H1 (cell line): ENCODE measurements at regions not wholly inside any gene's neighbourhood (a gene's known extent, or its start where the extent isn't known, plus 50 kb on each side); places are given as distances from the start of the nearest gene placed in this dataset.

ENCODE experiments used
- CTCF ChIA-PET: fragments of 300-600 bp; sonication (Branson Sonifier 250); formaldehyde crosslinking; loops from one replicate; lab custom pipeline; 2021; ENCODE audit not compliant: partially characterized antibody; lab: Charles Lee
- POLR2A ChIA-PET: fragments of 300-600 bp; sonication (Branson Sonifier 250); formaldehyde crosslinking; loops from one replicate; lab custom pipeline; 2021; ENCODE audit warnings: inconsistent platforms; ENCODE audit not compliant: partially characterized antibody; lab: Charles Lee
- DNase-seq, 2 experiments: peaks; one replicate each; pipeline versions ENCODE4 v3.0.0 to v3.0.0-alpha.2; 2010 to 2022; ENCODE audit warnings: low spot score in 2 of 2, low read depth in 1 of 2, mixed read lengths in 1 of 2
- FAIRE-seq: peaks from 2 replicates; lab custom pipeline; 2011; peaks lifted over from hg19 to GRCh38; lab: Jason Lieb, UNC
- H2AFZ ChIP-seq: 2 replicates; pipeline ENCODE4 v1.8.1; 2012; ENCODE audit warnings: low read length, inconsistent platforms
- H2AK5ac ChIP-seq: 2 replicates; pipeline ENCODE4 v1.6.1; 2013; ENCODE audit warnings: low read depth, low read length
- H2BK120ac ChIP-seq: replicated peaks from 2 replicates; pipeline ENCODE3; 2013; ENCODE audit warnings: low read depth, low read length, inconsistent platforms
- H2BK12ac ChIP-seq: 2 replicates; pipeline ENCODE4 v1.6.1; 2013; ENCODE audit warnings: low read depth, low read length
- H2BK15ac ChIP-seq: 2 replicates; pipeline ENCODE4 v1.6.1; 2013; ENCODE audit warnings: low read length
- H2BK20ac ChIP-seq: 2 replicates; pipeline ENCODE4 v1.6.1; 2013; ENCODE audit warnings: low read length
- H2BK5ac ChIP-seq: 2 replicates; pipeline ENCODE4 v1.6.1; 2013; ENCODE audit warnings: low read depth, low read length
- H3K14ac ChIP-seq: 2 replicates; pipeline ENCODE4 v1.6.1; 2013; ENCODE audit warnings: inconsistent platforms; ENCODE audit not compliant: insufficient read length
- H3K18ac ChIP-seq: 2 replicates; pipeline ENCODE4 v1.6.1; 2013; ENCODE audit warnings: low read length; ENCODE audit errors: extremely low read depth
- H3K23ac ChIP-seq: 2 replicates; pipeline ENCODE4 v1.6.1; 2013; ENCODE audit warnings: inconsistent platforms; ENCODE audit not compliant: insufficient read length
- H3K23me2 ChIP-seq: 2 replicates; pipeline ENCODE4 v1.6.1; 2013; ENCODE audit warnings: low read depth, low read length
- H3K27ac ChIP-seq: 2 replicates; pipeline ENCODE4 v1.6.1; 2011; ENCODE audit warnings: low read depth, low read length, inconsistent platforms
- H3K27me3 ChIP-seq, 4 experiments: replicated peaks in 1 of 4; 1 replicate in 1 of 4; 2 replicates in 3 of 4; pipeline versions ENCODE4 v1.6.1 to v1.8.1; 2011 to 2013; ENCODE audit warnings: low read length in 3 of 4, mild to moderate bottlenecking in 3 of 4, inconsistent platforms in 2 of 4, mixed read lengths in 2 of 4, moderate library complexity in 1 of 4; ENCODE audit not compliant: control insufficient read depth in 3 of 4, insufficient read depth in 3 of 4; ENCODE audit errors: extremely low read depth in 1 of 4
- H3K36me3 ChIP-seq, 4 experiments: 2 replicates each; pipeline versions ENCODE4 v1.6.1 to v1.8.1; 2011 to 2013; ENCODE audit warnings: mild to moderate bottlenecking in 4 of 4, low read length in 3 of 4, moderate library complexity in 2 of 4, control low read depth in 1 of 4, inconsistent platforms in 1 of 4; ENCODE audit not compliant: insufficient read depth in 4 of 4, control insufficient read depth in 2 of 4
- H3K4ac ChIP-seq: replicated peaks from 2 replicates; pipeline ENCODE3; 2013; ENCODE audit warnings: low read length, low read depth, mixed read lengths, inconsistent platforms; ENCODE audit not compliant: insufficient read length
- H3K4me1 ChIP-seq, 4 experiments: replicated peaks in 1 of 4; 1 replicate in 1 of 4; 2 replicates in 3 of 4; pipeline versions ENCODE4 v1.6.1 to v1.8.1; 2011 to 2013; ENCODE audit warnings: low read length in 3 of 4, inconsistent platforms in 2 of 4, mixed read lengths in 1 of 4; ENCODE audit not compliant: insufficient read depth in 4 of 4, control insufficient read depth in 3 of 4
- H3K4me2 ChIP-seq, 2 experiments: 2 replicates each; pipeline versions ENCODE4 v1.6.1 to v1.8.1; 2011 to 2013; ENCODE audit warnings: low read depth in 2 of 2, low read length in 2 of 2, control low read depth in 1 of 2, inconsistent platforms in 1 of 2, mild to moderate bottlenecking in 1 of 2; ENCODE audit not compliant: insufficient read depth in 1 of 2
- H3K4me3 ChIP-seq, 4 experiments: fragments of 200-600, 300-600 bp in 1 of 4; sonication (generic), shearing (Covaris generic), sonication (Bioruptor Twin) in 1 of 4; 2 replicates each; pipeline versions ENCODE4 v1.5.1 to v1.8.1; 2011 to 2016; ENCODE audit warnings: low read length in 4 of 4, low read depth in 3 of 4, control low read depth in 2 of 4, inconsistent platforms in 2 of 4, mild to moderate bottlenecking in 2 of 4, mixed read lengths in 1 of 4, moderate library complexity in 1 of 4; ENCODE audit not compliant: insufficient read depth in 2 of 4; ENCODE audit errors: extremely low read depth in 1 of 4
- H3K56ac ChIP-seq: replicated peaks from 2 replicates; pipeline ENCODE3; 2013; ENCODE audit warnings: low read depth, mild to moderate bottlenecking, mixed read lengths, low read length, inconsistent platforms; ENCODE audit not compliant: insufficient read length
- H3K79me1 ChIP-seq: 2 replicates; pipeline ENCODE4 v1.6.1; 2013; ENCODE audit warnings: low read depth, low read length, control low read depth
- H3K79me2 ChIP-seq, 2 experiments: 2 replicates each; pipeline versions ENCODE4 v1.6.1 to v1.8.1; 2012 to 2013; ENCODE audit warnings: low read length in 2 of 2, mild to moderate bottlenecking in 2 of 2, inconsistent platforms in 1 of 2; ENCODE audit not compliant: insufficient read depth in 2 of 2, control insufficient read depth in 1 of 2
- H3K9ac ChIP-seq, 4 experiments: replicated peaks in 1 of 4; 1 replicate in 1 of 4; 2 replicates in 3 of 4; pipeline versions ENCODE4 v1.6.1 to v1.8.1; 2011 to 2013; ENCODE audit warnings: low read depth in 3 of 4, low read length in 3 of 4, control low read depth in 2 of 4, mild to moderate bottlenecking in 2 of 4, moderate library complexity in 2 of 4, inconsistent platforms in 1 of 4; ENCODE audit errors: extremely low read depth in 1 of 4
- H3K9me3 ChIP-seq, 2 experiments: 2 replicates each; pipeline versions ENCODE4 v1.6.1 to v1.8.1; 2012 to 2013; ENCODE audit warnings: mild to moderate bottlenecking in 2 of 2, moderate library complexity in 2 of 2, control low read depth in 1 of 2, inconsistent platforms in 1 of 2, low read depth in 1 of 2, low read length in 1 of 2, mixed read lengths in 1 of 2; ENCODE audit not compliant: insufficient read depth in 2 of 2
- H4K20me1 ChIP-seq, 2 experiments: replicated peaks in 1 of 2; 2 replicates each; pipeline versions ENCODE3 to v1.8.1; 2011 to 2013; ENCODE audit warnings: inconsistent platforms in 2 of 2, low read length in 2 of 2, mild to moderate bottlenecking in 1 of 2; ENCODE audit not compliant: insufficient read depth in 2 of 2, control insufficient read depth in 1 of 2
- H4K5ac ChIP-seq: 2 replicates; pipeline ENCODE4 v1.6.1; 2013; ENCODE audit warnings: low read length, low read depth, mixed read lengths, inconsistent platforms; ENCODE audit not compliant: insufficient read length
- H4K8ac ChIP-seq: 2 replicates; pipeline ENCODE4 v1.8.0; 2013; ENCODE audit warnings: mild to moderate bottlenecking, moderate library complexity, low read length, inconsistent platforms; ENCODE audit not compliant: insufficient read depth; ENCODE audit errors: extremely low read depth
- H4K91ac ChIP-seq: replicated peaks from 2 replicates; pipeline ENCODE3; 2013; ENCODE audit warnings: low read length, mixed read lengths, inconsistent platforms; ENCODE audit not compliant: insufficient read length
- RAD21 ChIP-seq, 2 experiments: IDR thresholded peaks in 1 of 2; conservative IDR thresholded peaks in 1 of 2; 2 replicates each; pipeline ENCODE4 v1.6.1; 2011; ENCODE audit warnings: low read depth in 2 of 2, low read length in 2 of 2, improper control_type of control experiment in 1 of 2, inconsistent platforms in 1 of 2, mild to moderate bottlenecking in 1 of 2, moderate library complexity in 1 of 2
- SIRT6 ChIP-seq: IDR thresholded peaks from one replicate; pipeline ENCODE4 v1.7.1; 2012; ENCODE audit warnings: low read length, inconsistent platforms
- WGBS, 2 experiments: shearing (Covaris generic) in 1 of 2; methylation state at CpG; one replicate each; pipeline versions ENCODE4 v1.1.6 to v1.1.7; 2013 to 2015; ENCODE audit warnings: low lambda C conversion rate in 2 of 2, mixed read lengths in 2 of 2, inconsistent platforms in 1 of 2, low coverage in 1 of 2, missing lambda C conversion rate in 1 of 2; ENCODE audit not compliant: insufficient replicate concordance in 2 of 2, insufficient coverage in 1 of 2, insufficient read length in 1 of 2; ENCODE audit errors: extremely low coverage in 1 of 2, missing lambda C conversion rate in 1 of 2; 5-methylcytosine and 5-hydroxymethylcytosine counted together

- Histone ChIP-seq H2AFZ (no peak overlapping the region), H2AK5ac (no peak overlapping the region), H2BK15ac (no peak overlapping the region), H3K4ac (no peak overlapping the region), H3K4me3 (no peak overlapping the region), H2BK5ac (no peak overlapping the region), H3K23ac (no peak overlapping the region), H4K5ac (no peak overlapping the region), H3K79me2 (no peaks in the 10 kb centered on the region), H3K36me3 (no peaks in the 10 kb centered on the region), H3K79me1 (no peaks in the 10 kb centered on the region), H3K4me2 (no peak overlapping the region), H4K8ac (no peak overlapping the region), H3K27me3 (no peaks in the 10 kb centered on the region), H3K14ac (no peak overlapping the region), H3K9ac (no peak overlapping the region), H2BK20ac (no peak overlapping the region), H4K20me1 (no peaks in the 10 kb centered on the region), H3K56ac (no peak overlapping the region), H3K27ac (no peak overlapping the region), H3K18ac (no peak overlapping the region), H3K23me2 (no peaks in the 10 kb centered on the region), H3K9me3 (no peaks in the 10 kb centered on the region), H4K91ac (no peak overlapping the region), H2BK120ac (no peak overlapping the region), H3K4me1 (peaks cover 0 to 4% (median 0%) of the 10 kb centered on the region in 4 experiments; a peak in 1 of 7 replicates), H2BK12ac (no peak overlapping the region)
- no peak for FAIRE-seq
- DNase-seq, result no peak
- ChIA-PET POLR2A (no interaction called here), CTCF (interaction anchor here (0.6 to 1.0 kb wide), 2 partner anchors 9 to 30 kb away, joined by 3 read pairs; no protein-coding TSS in a partner anchor)
- 97% methylated on average over 2 of the region's 2 CpGs; no CpG with 5 or more reads in 1 of the 2 experiments for WGBS, 2 experiments
- TF ChIP-seq RAD21 (IDR thresholded peaks at IDR 0.05 in 1 of 2, conservative IDR thresholded peaks at IDR 0.05 in 1 of 2; ENCODE audit: low read depth in 2 of 2, low read length in 2 of 2) (no peak), SIRT6 (no peak)
Observed at GRCh38 chr4:176406736-176407135, 87.0 kb downstream of the SPCS3 start.
